NCI-H1436 treated with DMSO at 0.1 percent for 48 hours (cell line): ENCODE measurements at regions not wholly inside any gene's neighbourhood (a gene's known extent, or its start where the extent isn't known, plus 50 kb on each side); places are given as distances from the start of the nearest gene placed in this dataset.

ENCODE experiments used
- DNase-seq: peaks from one replicate; lab custom pipeline; 2025; lab: John Stamatoyannopoulos, UW

GRCh38 chr3:59339818-59340217, 290.0 kb upstream of the CFAP20DC start:
- no peak for DNase-seq

- DNase-seq = no peak
Measured at GRCh38 chr3:59338934-59339333, 289.1 kb upstream of the CFAP20DC start.

GRCh38 chr3:59335338-59335737, 285.5 kb upstream of the CFAP20DC start:
- no peak for DNase-seq

GRCh38 chr3:59334585-59334984, 284.8 kb upstream of the CFAP20DC start:
- DNase-seq = no peak

- DNase-seq = no peak
Measured at GRCh38 chr3:59327376-59327808, 277.6 kb upstream of the CFAP20DC start.

- no peak for DNase-seq
Measured at GRCh38 chr3:59326246-59327024, 276.6 kb upstream of the CFAP20DC start.

GRCh38 chr3:59321881-59322540, 272.2 kb upstream of the CFAP20DC start:
- no peak for DNase-seq

- no peak for DNase-seq
Measured at GRCh38 chr3:59320080-59320479, 270.3 kb upstream of the CFAP20DC start.

GRCh38 chr3:59319442-59319841, 269.6 kb upstream of the CFAP20DC start:
- DNase-seq = no peak

GRCh38 chr3:59318881-59319280, 269.1 kb upstream of the CFAP20DC start:
- DNase-seq = no peak

- no peak for DNase-seq
Measured at GRCh38 chr3:59317386-59317785, 267.6 kb upstream of the CFAP20DC start.

GRCh38 chr3:59316688-59317275, 267.0 kb upstream of the CFAP20DC start:
- DNase-seq = no peak

GRCh38 chr3:59313365-59313764, 263.5 kb upstream of the CFAP20DC start:
- DNase-seq = no peak

- no peak for DNase-seq
Measured at GRCh38 chr3:59311231-59311630, 261.4 kb upstream of the CFAP20DC start.

- no peak for DNase-seq
Measured at GRCh38 chr3:59310736-59311135, 260.9 kb upstream of the CFAP20DC start.

- DNase-seq = no peak
Measured at GRCh38 chr3:59308684-59309083, 258.9 kb upstream of the CFAP20DC start.

- no peak for DNase-seq
Measured at GRCh38 chr3:59308001-59308400, 258.2 kb upstream of the CFAP20DC start.

GRCh38 chr3:59306436-59306835, 256.6 kb upstream of the CFAP20DC start:
- DNase-seq = no peak

- no peak for DNase-seq
Measured at GRCh38 chr3:59304296-59304695, 254.5 kb upstream of the CFAP20DC start.

GRCh38 chr3:59303452-59303851, 253.6 kb upstream of the CFAP20DC start:
- no peak for DNase-seq

- DNase-seq = no peak
Measured at GRCh38 chr3:59302442-59302841, 252.6 kb upstream of the CFAP20DC start.

- no peak for DNase-seq
Measured at GRCh38 chr3:59300733-59301132, 250.9 kb upstream of the CFAP20DC start.

- no peak for DNase-seq
Measured at GRCh38 chr3:59299561-59299960, 249.7 kb upstream of the CFAP20DC start.
